CD4-positive, alpha-beta T cell treated with Interleukin-12 subunit alpha and Interleukin-12 subunit beta, for 1 hour (primary cell): ENCODE measurements at regions not wholly inside any gene's neighbourhood (a gene's known extent, or its start where the extent isn't known, plus 50 kb on each side); places are given as distances from the start of the nearest gene placed in this dataset.

Experiments
- DNase-seq: peaks from one replicate; pipeline ENCODE4 v3.0.0-alpha.2; 2020

GRCh38 chr9:135240871-135241311, 153.4 kb downstream of the OLFM1 start:
- DNase-seq: no peak

- DNase-seq: no peak
Observed at GRCh38 chr9:135241381-135242048, 154.0 kb downstream of the OLFM1 start.

- no peak for DNase-seq
Observed at GRCh38 chr9:135242049-135242396, 154.6 kb downstream of the OLFM1 start.

GRCh38 chr9:135242406-135242805, 154.9 kb downstream of the OLFM1 start:
- no peak for DNase-seq

- DNase-seq: no peak
Observed at GRCh38 chr9:135243201-135244190, 156.0 kb downstream of the OLFM1 start.

GRCh38 chr9:135244271-135245221, 157.1 kb downstream of the OLFM1 start:
- DNase-seq: no peak

GRCh38 chr9:135245482-135246247, 158.2 kb downstream of the OLFM1 start:
- no peak for DNase-seq

GRCh38 chr9:135246248-135247205, 159.1 kb downstream of the OLFM1 start:
- no peak for DNase-seq

GRCh38 chr9:135247227-135247930, 159.9 kb downstream of the OLFM1 start:
- no peak for DNase-seq

GRCh38 chr9:135248111-135248510, 160.6 kb downstream of the OLFM1 start:
- DNase-seq: no peak

- no peak for DNase-seq
Observed at GRCh38 chr9:135248721-135249120, 161.3 kb downstream of the OLFM1 start.

GRCh38 chr9:135249191-135249590, 161.7 kb downstream of the OLFM1 start:
- no peak for DNase-seq

- no peak for DNase-seq
Observed at GRCh38 chr9:135249711-135250110, 162.2 kb downstream of the OLFM1 start.

GRCh38 chr9:135251331-135251761, 163.9 kb downstream of the OLFM1 start:
- DNase-seq: no peak

GRCh38 chr9:135251996-135252760, 164.7 kb downstream of the OLFM1 start:
- no peak for DNase-seq

- no peak for DNase-seq
Observed at GRCh38 chr9:135252980-135253304, 165.5 kb downstream of the OLFM1 start.

- no peak for DNase-seq
Observed at GRCh38 chr9:135253305-135254004, 166.0 kb downstream of the OLFM1 start.

- no peak for DNase-seq
Observed at GRCh38 chr9:135254176-135255032, 166.9 kb downstream of the OLFM1 start.
